Lower lobe of right lung (tissue), 2 donors: ENCODE measurements at regions not wholly inside any gene's neighbourhood (a gene's known extent, or its start where the extent isn't known, plus 50 kb on each side); places are given as distances from the start of the nearest gene placed in this dataset.
A peak's percentile ranks its signal among the peaks of the same experiment; 100 is the strongest.

Source experiments
- ATAC-seq, 2 donors: fragments of 200-7000 bp; cut with Tn5 transposase; one replicate each; pipeline ENCODE4 v1.9.1; 2020 to 2022; ENCODE audit warnings: mild to moderate bottlenecking in 2 of 2, moderate library complexity in 2 of 2
- DNase-seq: peaks from one replicate; pipeline ENCODE4 v3.0.0-alpha.2; 2020
- H3K27ac ChIP-seq: fragments of 200-600 bp; one replicate; pipeline ENCODE4 v1.8.0; 2022
- H3K27me3 ChIP-seq: fragments of 200-600 bp; one replicate; pipeline ENCODE4 v1.8.0; 2022; ENCODE audit warnings: low read depth
- H3K36me3 ChIP-seq: fragments of 200-600 bp; one replicate; pipeline ENCODE4 v1.8.0; 2022; ENCODE audit warnings: mild to moderate bottlenecking
- H3K4me1 ChIP-seq: fragments of 200-600 bp; one replicate; pipeline ENCODE4 v1.8.0; 2022
- H3K4me3 ChIP-seq: fragments of 200-600 bp; one replicate; pipeline ENCODE4 v1.8.0; 2022; ENCODE audit warnings: mild to moderate bottlenecking
- H3K9me3 ChIP-seq: fragments of 200-600 bp; one replicate; pipeline ENCODE4 v1.8.0; 2022
- intact Hi-C: fragments of 100-400 bp; cut with DNase I; formaldehyde crosslinking; loops from one replicate; pipeline ENCODE4 v1.11.0; 2022
- TF ChIP-seq, protein P1 (sequence below): fragments of 200-600 bp; IDR thresholded peaks from one replicate; pipeline ENCODE4 v1.8.0; 2022; ENCODE audit warnings: antibody characterized with exemption, mild to moderate bottlenecking
- donor health status: DM: no; HTN: yes; CAD: no; lungs with severe emphysema.

DNA sequence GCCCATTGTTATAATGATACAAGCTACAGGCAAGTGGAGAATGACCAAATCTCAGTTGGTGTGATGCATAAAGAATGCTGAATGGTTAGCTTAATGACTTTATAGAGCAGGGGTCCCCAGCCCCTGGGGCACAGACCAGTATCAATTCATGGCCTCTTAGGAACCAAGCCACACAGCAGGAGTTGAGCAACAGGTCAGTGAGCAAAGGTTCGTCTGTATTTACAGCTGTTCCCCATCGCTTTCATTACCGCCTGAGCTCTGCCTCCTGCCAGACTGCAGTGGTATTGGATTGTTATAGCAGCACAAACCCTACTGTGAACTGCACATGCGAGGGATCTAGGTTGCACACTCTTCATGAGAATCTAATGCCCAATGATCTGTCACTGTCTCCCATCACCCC is 114.0 kb upstream of the ZFHX3 start:
- no peaks in the 10 kb centered on the region for H3K27me3 ChIP-seq
- no peaks in the 10 kb centered on the region for H3K36me3 ChIP-seq
- no peak overlapping the region for H3K4me3 ChIP-seq
- intact Hi-C loops, result no loop called here
- H3K9me3 ChIP-seq, result no peaks in the 10 kb centered on the region
- ATAC-seq, result no peak
- peaks cover 12% of the 10 kb centered on the region for H3K4me1 ChIP-seq
- no peak for DNase-seq
- H3K27ac ChIP-seq, result no peak overlapping the region
- TF ChIP-seq, protein P1, sequence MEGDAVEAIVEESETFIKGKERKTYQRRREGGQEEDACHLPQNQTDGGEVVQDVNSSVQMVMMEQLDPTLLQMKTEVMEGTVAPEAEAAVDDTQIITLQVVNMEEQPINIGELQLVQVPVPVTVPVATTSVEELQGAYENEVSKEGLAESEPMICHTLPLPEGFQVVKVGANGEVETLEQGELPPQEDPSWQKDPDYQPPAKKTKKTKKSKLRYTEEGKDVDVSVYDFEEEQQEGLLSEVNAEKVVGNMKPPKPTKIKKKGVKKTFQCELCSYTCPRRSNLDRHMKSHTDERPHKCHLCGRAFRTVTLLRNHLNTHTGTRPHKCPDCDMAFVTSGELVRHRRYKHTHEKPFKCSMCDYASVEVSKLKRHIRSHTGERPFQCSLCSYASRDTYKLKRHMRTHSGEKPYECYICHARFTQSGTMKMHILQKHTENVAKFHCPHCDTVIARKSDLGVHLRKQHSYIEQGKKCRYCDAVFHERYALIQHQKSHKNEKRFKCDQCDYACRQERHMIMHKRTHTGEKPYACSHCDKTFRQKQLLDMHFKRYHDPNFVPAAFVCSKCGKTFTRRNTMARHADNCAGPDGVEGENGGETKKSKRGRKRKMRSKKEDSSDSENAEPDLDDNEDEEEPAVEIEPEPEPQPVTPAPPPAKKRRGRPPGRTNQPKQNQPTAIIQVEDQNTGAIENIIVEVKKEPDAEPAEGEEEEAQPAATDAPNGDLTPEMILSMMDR, result no peak

DNA sequence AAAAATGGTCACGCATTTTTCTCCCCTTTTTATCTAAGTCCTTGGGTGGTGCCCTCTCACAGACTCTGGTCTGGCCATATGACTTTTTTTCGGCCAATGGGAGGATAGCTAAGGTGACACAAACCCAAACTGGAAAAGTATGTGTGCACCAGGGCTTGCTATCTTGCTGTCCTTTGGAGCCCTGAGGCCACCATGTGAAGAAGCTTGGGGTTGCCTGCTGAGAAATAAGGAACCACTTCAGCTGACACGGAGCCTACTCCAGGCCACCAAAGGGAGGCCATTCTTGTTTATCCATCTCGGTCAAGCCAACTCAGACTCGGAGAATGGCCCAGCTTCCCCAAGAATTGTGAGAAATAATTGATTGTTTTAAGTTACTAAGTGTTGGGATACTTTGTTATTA is 111.4 kb upstream of the ZFHX3 start:
- no peak for ATAC-seq
- TF ChIP-seq, protein P1, result no peak
- no peaks in the 10 kb centered on the region for H3K36me3 ChIP-seq
- no peaks in the 10 kb centered on the region for H3K9me3 ChIP-seq
- no peak for DNase-seq
- H3K4me1 ChIP-seq, result peaks cover 6% of the 10 kb centered on the region
- H3K4me3 ChIP-seq, result no peak overlapping the region
- no peaks in the 10 kb centered on the region for H3K27me3 ChIP-seq
- H3K27ac ChIP-seq, result no peak overlapping the region
- intact Hi-C loops, result no loop called here

DNA sequence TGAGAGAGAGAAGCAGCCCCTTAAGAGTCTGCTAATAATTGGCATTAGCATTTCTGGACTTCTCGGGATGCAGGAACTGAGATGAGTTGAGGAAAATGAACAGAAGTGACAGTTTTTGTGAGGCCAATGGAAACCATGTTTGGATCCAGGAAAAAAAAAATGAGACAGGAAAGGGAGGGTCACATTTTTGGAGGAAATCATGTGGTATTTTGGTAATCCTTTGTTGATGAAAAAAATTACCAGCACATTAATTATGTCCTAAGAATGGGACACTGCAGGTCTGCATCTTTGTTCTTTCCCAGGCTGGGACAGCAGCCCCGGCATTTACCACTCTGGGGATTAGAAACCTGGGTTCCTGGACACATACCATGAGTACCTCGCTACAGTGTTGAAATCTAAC is 109.9 kb upstream of the ZFHX3 start:
- no peaks in the 10 kb centered on the region for H3K36me3 ChIP-seq
- ATAC-seq (no peak), DNase-seq (no peak)
- H3K27ac ChIP-seq, result peak overlapping the region; percentile 16
- H3K4me3 ChIP-seq, result no peak overlapping the region
- H3K4me1 ChIP-seq, result peaks cover 15% of the 10 kb centered on the region
- no peaks in the 10 kb centered on the region for H3K27me3 ChIP-seq
- H3K9me3 ChIP-seq, result no peaks in the 10 kb centered on the region
- intact Hi-C loops, result no loop called here
- TF ChIP-seq, protein P1, result no peak

DNA sequence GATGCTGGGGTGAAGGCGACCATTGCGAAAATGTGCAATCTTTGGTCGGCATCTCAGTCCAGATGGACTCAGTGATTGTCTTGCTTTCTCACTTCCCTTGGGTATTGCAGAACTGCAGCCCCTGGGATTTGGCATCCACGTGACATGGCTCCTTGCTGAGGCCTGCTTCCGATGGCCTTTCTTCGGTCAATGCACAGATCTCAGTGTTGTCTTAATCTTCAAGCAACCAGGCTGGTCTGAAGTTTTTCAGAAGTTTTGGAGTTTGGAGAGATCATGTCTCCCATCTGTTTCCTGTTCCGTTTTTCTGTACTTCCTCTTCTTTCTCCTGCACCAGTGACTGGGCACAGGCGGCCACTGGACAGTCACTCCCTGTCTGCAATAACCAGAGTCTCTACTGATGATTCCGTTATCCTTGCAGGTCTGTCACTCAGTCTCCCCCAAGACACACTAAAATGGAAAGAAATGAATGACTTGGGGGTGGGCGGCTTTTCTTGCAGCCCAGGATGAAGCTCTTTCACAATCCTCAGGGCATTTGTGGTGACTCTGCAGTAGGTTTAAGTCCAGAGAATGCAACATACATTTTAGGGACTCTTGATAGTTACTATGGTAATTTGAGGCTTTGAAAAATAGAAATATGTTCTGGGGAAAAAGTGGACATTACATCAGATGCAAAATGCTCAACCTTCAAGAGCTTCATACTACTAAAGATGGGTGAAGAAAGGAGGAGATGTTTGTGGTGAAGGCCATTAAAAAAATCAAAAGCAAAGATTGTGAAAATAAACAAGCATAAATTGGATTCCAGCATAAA is 106.3 kb upstream of the ZFHX3 start:
- TF ChIP-seq, protein P1, result no peak
- intact Hi-C loops, result no loop called here
- DNase-seq, result peak; percentile 69

DNA sequence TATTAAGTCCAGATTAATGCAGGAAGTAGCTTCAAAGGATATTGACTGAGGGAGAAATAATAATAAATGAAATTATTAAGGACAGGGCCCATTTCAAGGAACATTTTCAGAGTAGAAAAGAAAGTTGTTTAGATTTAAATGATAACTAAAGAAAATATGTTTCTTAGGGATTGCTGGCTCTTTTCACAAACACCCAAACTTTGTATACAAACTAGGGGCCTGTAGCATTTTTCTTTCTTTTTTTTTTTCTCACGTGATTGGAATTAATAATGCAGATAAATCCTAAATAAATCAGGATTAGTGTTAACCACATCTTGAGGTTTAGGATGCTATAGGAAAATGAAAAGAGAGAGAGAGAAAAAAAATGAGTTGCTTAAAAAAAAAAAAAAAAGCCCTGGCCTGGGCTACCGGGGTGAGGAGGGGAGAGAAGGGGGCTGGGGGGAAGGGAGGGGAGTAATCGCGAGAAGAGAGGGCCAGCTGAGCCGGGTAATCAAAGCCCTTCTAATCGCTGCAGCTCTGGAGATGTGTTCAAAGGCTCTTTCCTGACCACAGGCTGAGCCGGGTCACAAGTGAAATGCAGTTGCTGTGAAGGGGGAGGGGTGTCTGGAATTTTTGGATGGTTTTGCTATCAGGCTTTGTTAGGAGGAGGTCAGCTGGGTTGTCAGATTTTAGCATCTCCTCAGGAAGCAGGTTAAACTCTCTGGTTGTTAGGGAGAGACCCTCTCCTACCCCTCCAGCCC is 104.6 kb upstream of the ZFHX3 start:
- peak overlapping the region; percentile 61 for H3K27ac ChIP-seq
- intact Hi-C loops, result no loop called here
- TF ChIP-seq, protein P1, result no peak
- H3K9me3 ChIP-seq, result no peaks in the 10 kb centered on the region
- ATAC-seq (no peak), DNase-seq (no peak)
- H3K36me3 ChIP-seq, result no peaks in the 10 kb centered on the region
- H3K4me3 ChIP-seq, result no peak overlapping the region
- no peaks in the 10 kb centered on the region for H3K27me3 ChIP-seq
- H3K4me1 ChIP-seq, result peaks cover 23% of the 10 kb centered on the region

More for the DNA sequence above, 106.3 kb upstream of the ZFHX3 start:
- no peaks in the 10 kb centered on the region for H3K9me3 ChIP-seq
- peak overlapping the region; percentile 61 for H3K27ac ChIP-seq
- ATAC-seq, result peak; percentile 77 to 87
- no peaks in the 10 kb centered on the region for H3K27me3 ChIP-seq
- no peak overlapping the region for H3K4me3 ChIP-seq
- H3K36me3 ChIP-seq, result no peaks in the 10 kb centered on the region
- H3K4me1 ChIP-seq, result peaks cover 23% of the 10 kb centered on the region
